ENCODE measurements at regions not wholly inside any gene's neighbourhood (a gene's known extent, or its start where the extent isn't known, plus 50 kb on each side); places are given as distances from the start of the nearest gene placed in this dataset.
"Not testable (repeated sequence)": the region's sequence is repeated elsewhere in the genome, so short reads cannot be mapped to it uniquely, and the experiment has no call there.

DNA sequence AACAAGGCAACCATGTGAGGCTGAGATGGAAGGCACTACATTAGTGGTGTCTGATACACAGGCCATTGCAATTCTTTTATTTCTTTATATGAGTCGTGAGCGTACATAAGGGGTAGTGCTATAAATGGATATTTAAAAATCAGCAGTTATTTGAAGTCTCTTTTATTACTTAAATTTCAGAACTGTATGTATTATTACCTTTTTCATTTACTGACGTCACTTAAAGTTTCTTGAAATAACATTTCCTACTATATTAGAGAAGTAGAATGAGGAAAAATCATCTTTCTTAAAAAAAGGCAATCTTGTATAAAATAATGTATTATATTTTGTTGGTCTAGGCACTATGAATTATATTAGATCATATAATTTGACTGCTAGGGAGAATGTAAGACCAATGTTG is 280.9 kb upstream of the CYLC2 start:
- DNase-seq: no peak

DNA sequence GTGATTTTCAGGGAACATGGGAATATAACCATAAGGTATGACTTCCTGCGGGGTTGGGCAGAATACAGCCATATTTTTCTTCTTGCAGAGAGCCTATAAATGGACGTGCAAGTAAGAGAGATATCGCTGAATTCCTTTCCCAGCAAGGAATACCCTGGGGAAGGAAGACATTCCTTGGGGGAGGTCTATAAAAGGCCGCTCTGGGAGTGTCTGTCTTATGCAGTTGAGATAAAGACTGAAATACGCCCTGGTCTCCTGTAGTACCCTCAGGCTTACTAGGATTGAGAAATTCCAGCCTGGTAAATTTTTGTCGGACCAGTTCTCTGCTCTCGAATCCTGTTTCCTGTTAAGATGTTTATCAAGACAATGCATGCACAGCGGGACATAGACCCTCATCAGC is 282.2 kb upstream of the CYLC2 start:
- not testable (repeated sequence) for DNase-seq

DNA sequence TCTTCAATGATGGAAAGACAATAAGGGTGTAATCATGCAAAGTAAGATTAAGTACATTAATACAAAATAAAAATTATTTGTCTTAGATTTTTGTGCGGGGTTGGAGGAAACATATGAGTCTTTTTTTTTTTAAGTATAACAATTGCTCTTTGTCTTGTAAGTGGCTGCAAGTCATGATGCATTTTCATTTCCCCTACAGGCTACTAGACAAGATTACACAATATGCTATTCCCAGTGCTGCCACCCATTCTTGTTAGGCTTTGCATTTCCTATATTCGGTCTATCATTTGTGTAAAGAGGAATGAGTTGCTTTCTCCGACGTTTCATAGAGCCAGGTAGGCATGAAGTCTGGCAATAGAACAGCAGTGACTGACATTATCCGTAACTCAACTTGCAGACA is 294.2 kb upstream of the CYLC2 start:
- DNase-seq: no peak

DNA sequence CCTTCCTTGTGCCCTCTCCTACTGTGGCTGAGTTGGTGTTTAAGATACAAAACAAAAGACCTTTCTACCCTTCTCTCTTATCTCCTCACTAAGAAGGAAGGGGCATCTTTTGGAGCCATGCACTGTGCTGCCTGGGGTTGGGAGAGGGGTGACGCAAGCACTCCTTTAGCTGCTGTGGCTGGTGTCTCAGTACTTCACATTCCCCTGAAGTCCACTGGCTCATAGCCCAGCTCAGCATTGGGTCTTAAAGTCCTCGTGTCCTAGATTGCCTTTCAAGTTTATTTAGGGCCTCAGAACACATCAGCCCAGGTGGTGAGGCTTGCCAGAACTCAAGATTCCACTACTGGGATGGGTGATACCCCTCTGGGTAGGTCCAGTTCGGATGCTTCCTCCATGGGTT is 325.9 kb upstream of the CYLC2 start:
- no peak for DNase-seq

DNA sequence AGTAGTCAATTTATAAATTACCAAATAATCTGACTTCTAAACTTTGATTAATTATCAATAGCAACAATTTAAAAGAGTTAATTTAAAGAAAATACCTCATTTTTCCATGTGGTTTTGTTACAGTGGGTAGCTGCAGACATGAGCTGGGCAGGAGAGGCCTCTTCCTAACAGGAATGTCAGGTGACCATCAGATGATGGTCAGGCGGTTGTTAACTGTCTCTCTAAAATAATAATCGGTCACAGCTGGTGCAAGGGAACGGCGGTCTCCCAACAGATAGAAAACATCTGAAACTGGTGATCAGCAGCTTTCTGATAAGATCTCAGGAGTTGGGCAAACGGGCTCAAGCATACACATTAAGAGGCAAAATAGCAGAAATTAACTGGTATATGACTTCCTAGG is 342.7 kb upstream of the CYLC2 start:
- no peak for DNase-seq

DNA sequence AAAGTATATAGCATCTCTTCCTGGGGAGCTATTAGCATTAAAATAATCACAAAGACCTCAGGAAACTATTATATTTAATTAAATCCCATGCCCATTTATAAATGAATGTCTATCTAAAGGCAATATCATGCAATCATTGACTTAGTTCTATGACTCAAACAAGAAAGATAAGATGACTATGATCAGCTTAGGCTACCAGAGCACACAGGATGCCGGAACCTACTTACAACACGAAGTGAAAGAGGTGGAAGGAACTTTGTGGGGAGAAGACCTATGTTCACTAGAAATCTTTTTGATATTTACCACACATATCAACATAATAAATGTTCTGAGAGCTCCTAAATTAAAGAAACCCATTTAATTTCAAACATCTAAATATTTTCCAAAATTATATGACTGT is 344.2 kb upstream of the CYLC2 start:
- no peak for DNase-seq

DNA sequence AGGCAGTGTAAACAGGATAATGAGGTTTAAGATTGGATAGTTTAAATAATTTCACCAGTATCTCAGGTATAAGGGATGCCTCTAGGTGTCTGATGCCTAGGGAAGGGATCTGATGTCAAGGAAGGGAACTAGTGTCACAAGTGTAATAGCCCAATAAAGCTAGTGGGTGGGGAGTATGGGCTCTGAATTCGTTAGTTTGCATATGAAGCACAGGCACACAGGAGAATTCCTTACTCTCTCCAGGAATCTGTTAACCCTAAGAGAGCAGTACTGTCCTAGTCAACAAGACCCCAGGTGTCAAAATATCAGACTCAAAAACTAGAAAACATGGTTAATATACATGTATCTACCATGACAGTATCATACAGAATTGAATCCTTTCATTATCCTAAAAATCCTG is 352.5 kb upstream of the CYLC2 start:
- no peak for DNase-seq

DNA sequence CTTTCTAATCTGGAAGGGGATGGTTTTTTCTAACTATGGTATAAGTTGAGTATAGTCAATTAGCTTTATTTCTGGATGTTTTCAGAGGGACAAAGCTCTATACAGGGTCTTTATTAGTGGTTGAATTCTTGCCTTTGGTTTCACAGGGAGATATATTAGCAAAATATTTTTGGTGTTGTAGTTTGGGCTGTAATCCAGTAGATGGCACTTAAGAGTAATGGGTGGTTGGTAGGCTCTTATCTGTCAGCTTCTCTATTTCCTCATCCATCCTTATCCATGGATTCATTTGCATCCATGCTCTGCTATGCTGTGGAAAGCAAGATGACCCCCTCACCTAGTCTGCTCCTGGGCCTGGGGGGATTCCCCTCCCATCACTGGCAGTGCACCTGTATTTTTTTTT is 363.6 kb upstream of the CYLC2 start:
- DNase-seq: peak; percentile 20

DNA sequence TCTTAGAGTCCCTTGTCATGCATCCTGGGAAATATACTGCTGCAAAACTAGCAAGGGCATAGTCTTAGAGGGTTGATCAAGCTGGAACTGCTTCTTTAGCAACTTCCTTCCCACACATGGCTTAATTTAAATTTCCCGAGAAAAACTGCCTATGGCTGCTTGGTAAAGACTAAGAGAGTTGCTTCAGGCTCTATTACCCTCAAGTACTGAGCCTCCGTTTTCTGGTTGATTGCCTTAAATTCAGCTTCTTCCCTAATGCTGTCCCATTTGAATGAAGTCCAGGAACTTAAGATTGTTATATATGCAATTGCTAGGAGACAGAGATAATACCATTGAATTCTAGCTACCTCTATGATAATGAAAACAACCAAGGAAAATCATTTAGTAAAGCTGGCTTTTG is 385.7 kb upstream of the CYLC2 start:
- DNase-seq: no peak

DNA sequence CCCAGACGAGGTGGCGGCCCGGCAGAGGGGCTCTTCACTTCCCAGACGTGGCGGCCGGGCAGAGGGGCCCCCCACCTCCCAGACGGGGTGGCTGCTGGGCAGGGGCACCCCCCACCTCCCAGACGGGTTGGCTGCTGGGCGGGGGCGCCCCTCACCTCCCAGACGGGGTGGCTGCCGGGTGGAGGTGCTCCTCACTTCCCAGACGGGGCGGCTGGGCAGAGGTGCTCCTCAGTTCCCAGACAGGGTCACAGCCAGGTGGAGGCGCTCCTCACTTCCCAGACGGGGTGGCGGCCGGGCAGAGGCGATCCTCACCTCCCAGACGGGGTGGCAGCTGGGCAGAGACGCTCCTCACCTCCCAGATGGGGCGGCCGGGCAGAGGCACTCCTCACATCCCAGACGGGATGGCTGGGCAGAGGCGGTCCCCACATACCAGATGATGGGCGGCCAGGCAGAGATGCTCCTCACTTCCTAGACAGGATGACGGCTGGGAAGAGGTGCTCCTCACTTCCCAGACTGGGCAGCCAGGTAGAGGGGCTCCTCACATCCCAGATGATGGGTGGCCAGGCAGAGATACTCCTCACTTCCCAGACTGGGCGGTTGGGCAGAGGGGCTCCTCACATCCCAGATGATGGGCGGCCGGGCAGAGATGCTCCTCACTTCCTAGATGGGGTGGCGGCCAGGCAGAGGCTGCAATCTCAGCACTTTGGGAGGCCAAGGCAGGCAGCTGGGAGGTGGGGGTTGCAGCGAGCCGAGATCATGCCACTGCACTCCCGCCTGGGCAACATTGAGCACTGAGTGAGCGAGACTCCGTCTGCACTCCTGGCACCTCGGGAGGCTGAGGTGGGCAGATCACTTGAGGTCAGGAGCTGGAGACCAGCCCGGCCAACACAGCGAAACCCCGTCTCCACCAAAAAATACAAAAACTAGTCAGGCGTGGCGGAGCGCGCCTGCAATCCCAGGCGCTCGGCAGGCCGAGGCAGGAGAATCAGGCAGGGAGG is 391.6 kb upstream of the CYLC2 start:
- DNase-seq: not testable (repeated sequence)

DNA sequence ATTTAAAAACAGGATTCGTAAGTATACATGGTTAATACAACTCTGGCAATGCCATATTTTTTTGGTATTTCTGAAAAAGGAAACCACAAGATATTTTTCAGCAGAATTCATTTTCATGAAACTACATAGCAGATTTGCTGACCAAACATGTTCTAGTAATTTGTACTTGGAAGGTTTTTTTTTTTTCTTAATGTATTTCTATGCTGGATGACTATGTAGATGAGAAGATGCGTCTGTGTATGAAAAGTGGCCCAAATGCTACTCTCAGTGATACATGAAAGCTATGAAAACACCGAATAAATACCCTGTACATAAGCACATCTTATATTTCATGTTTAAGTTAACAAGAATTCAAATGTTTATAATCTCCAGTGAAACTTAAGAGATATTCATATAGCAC is 400.9 kb upstream of the CYLC2 start:
- no peak for DNase-seq

DNA sequence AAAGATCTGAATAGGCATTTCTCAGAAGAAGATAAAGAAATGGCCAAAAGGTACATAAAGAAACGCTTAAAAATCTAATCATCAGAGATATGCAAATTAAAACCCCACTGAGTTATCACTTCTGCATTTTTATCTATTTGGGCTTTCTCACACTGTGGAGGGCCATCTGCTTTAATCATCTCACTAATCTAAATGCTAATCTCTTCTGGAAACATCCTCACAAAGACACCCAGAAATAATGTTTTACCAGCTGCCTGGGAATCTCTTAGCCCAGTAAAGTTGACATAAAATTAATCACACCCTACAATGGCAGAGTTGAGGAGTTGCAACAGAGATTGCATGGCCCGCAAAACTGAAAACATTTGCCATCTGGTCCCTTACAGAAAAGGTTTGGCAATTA is 407.9 kb upstream of the CYLC2 start:
- no peak for DNase-seq

DNA sequence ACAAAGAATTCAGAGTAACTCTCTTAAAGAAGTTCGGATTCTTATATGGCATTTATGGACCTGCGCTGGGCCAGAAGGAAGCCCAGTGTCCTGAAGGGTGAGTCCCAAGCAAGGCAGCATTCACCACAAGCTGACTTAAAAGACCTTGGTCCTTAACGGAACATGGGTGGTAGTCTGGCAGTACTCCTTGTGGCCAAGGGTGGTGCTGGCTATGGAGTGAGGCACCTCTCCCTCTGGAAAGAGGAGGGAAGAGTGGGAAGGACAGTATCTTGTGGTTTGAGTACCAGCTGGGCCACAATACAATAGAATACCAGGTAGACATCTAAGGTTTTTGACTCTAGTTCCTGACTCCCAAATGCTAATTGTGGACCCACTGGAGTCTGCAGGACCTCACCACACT is 425.7 kb upstream of the CYLC2 start:
- no peak for DNase-seq

DNA sequence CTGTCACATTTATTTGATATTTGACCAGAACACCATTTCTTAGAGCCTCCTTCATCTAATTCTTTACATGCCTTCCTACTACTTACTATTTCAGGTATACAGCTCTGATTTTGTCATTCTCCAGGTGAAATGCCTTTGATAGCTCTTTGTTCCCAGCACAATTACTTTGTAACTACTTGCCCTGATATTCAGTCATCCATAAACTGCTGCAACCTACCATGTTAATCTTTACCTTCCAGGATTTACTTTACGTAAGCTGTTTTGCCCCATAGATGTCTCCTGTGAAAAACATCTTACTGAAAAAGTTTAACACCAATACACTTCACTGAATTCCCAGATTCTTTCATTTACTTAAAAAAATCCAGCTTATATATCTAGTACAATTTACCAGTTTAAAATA is 443.8 kb upstream of the CYLC2 start:
- no peak for DNase-seq

DNA sequence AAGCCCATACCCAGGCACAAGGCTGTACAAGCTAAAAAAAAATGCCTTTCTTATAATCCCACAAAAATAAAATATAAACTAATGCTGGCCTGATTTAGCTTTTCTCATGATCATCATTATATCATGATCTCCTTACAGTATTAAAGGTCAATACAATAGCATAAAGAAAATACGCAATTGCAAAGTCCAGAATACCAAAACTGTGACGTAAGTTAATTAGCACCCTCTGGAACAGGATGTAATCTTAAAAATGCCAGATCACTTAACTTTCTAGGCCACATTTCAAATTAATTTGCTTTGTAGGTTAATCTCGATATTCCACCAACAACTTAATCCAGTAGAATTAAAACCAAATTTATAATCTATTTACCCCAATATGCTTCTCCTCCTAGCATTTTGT is 444.2 kb upstream of the CYLC2 start:
- DNase-seq: no peak

DNA sequence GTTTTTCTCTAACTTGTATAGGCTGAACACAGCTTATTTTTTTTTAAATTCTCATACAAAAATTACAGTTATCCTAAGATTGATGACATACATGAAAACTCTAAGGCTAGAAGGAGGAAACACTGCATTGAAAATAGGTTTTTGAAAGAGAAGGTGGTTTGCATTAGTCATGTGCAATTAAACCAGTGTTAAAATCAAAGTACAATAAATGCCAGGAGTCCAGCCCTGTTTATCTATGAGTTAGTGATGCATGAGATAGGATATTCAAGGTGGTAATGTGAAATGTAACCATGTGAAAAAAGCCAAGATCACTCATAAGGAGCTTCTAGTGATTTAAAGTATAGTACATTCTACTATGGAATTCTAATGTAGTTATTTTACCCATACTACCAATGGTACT is 444.9 kb upstream of the CYLC2 start:
- DNase-seq: no peak

DNA sequence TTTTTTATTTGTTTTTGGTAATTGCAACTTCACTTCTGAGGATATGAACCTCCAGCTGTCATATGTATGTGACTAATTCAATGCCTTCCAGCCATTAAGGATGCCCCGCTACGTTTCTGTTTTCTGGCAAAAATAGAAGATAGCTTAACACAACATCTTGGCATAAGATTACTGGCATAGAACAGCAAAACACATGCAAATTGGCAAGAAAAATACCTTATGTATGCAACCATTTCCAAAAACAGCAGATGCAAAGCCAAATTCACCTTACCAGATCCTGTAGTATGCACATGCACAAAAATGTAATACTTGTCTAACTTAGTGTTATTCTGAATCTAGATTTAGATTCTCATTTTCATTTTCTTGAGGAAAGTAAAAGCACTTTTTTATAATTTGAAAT is 461.1 kb upstream of the CYLC2 start:
- DNase-seq: no peak

DNA sequence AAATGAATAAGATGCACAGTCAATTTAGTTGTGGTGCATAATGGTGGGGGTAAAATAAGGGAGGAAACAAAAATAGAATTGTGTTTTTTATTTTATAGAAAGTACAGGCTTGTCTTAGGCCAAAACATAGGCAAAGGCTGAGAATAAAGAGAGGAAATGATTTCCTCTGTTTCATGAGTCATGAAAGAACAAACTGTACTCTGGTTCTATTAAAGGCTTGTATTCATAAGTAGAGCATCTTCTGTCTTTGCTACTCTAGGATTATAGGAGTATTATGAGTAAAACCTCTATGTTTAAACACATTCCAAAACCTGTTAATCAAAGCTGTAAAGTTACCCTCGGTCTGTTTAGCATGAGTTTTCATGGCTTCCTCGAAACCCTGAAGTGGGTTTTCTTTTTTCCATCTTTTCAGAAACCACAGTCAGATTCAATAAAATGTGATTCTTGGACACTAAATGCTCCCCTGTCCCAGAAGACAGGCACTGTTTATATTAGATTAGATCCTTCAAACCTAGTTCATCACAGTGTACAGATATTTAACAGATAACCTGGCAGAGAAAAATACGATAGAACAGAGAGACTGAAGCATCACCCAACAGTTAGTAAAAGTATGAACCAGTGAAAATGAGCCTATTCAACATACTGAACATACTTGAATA is 473.9 kb upstream of the CYLC2 start:
- DNase-seq: no peak

DNA sequence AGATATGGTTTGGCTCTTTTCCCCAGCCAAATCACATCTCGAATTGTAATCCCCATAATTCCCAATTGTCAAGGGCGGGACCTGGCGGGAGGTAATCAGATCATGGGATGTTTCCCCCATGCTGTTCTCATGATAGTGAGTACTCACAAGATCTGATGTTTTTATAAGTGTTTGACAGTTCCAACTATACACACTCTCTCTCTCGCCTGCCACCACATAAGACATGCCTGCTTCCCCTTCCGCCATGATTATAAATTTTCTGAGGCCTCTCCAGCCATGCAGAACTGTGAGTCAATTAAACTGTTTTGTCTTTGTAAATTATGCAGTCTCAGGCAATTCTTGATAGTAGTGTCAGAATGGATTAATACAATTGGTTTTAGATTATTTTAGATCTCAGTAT is 475.7 kb upstream of the CYLC2 start:
- no peak for DNase-seq

DNA sequence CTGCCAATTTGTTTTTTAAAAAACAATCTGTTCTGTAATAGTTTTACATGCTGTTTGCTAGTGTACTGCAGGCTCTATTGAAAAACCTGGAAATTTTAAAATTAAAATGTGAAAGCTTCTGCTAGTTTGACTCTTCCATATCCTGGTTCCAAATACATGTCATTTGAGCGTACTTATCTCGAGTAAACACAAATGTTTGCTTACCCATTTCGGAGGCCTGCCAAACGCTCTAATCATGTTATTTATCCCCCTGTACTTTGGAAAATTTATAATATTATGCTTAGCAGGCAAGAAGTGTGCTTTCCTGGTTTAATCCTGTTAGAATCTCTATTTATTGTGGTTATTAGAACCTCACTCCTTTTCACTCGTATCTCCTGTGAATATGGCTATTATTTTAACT is 476.8 kb upstream of the CYLC2 start:
- DNase-seq: no peak

DNA sequence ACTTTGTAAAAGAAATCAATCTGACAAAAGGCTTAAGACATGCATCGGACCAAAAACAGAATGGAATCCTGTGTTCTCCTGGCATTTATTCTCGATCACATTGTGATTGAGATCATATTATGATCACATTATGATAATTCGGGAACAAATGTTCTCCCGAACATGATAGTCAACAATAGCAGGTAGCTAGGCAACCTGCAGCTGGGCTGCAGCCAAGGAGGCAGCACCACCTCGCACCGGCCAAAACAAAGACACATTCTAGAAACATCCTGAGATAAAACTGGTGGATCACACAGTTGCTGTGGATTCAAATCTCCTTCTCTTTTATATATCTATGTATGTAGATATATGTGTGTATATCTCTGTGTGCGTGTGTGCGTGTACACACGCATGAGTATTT is 480.6 kb upstream of the CYLC2 start:
- no peak for DNase-seq

DNA sequence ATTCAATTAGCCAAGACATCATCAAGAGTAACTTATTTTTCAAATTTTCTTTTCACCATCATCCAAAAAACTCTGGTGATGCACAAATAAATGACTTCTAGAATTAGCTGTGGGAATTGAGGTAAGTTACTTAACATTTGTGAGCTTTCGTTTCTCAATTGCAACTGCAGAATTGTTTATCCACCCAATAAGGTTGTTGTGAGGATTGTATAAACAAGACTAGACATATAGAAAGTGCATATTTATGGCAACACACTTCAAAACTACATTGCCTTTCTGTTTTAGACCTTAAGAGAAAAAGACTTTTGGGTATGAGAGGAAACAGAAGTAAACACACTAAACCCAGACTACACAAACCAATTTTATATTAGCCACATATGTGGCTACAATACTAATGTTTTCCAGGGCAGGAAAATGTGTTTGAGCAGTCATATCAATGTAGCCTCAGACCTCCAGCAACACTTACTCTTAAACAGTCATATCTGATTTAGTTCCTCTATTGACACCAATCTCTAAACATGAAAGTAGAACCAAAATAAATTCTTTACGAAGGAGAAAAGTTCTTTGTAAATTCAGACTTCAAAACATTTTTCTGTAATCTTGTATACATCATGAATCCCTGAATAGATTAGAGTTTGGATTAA is 488.0 kb upstream of the CYLC2 start:
- no peak for DNase-seq

DNA sequence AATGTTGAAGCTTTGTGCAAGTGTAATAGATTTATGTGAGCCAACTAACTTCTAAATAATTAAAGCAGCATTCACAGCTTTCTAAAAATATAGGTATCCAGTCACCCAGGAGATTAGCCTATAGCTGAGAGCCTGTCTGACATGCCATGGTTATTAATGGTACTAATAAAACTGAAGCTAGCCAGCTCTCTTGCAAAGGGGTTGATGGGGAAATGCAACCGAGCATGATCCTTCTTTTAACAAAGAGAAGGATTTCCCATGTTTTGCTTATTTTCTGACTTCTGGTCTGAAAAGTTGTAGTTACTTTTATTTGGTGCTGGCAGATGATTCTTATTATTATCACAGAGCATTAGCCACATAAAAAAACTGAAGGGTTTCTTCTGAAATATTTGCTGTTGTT is 488.7 kb upstream of the CYLC2 start:
- DNase-seq: no peak

DNA sequence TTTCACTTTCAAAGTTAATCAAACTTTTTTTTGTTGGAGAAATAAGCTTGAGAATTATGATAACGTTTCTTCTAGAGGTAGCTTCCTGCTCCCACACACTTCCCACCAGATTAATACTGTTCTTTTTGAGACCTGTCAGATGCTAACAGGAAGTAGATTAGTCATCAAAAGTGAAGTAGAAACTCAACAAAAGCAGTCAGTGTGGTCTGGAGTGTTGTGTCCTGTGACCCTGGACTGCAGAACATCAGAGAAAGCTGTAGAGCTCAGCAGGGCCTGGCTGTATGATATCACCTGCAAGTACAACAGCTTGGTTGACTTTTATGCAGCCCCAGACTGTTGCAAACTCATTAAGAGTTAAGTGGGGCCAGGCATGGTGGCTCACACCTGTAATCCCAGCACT is 495.7 kb upstream of the CYLC2 start:
- no peak for DNase-seq

Measured in kidney glomerular epithelial cell (primary cell).